Left renal pelvis (tissue), 4 donors: ENCODE measurements at regions not wholly inside any gene's neighbourhood (a gene's known extent, or its start where the extent isn't known, plus 50 kb on each side); places are given as distances from the start of the nearest gene placed in this dataset.
"Not testable (repeated sequence)": the region's sequence is repeated elsewhere in the genome, so short reads cannot be mapped to it uniquely, and the experiment has no call there.

Experiments
- DNase-seq, 4 donors: peaks; one replicate each; pipeline ENCODE4 v3.0.0-alpha.2; 2013; ENCODE audit warnings: low read depth in 4 of 4, low spot score in 3 of 4

DNA sequence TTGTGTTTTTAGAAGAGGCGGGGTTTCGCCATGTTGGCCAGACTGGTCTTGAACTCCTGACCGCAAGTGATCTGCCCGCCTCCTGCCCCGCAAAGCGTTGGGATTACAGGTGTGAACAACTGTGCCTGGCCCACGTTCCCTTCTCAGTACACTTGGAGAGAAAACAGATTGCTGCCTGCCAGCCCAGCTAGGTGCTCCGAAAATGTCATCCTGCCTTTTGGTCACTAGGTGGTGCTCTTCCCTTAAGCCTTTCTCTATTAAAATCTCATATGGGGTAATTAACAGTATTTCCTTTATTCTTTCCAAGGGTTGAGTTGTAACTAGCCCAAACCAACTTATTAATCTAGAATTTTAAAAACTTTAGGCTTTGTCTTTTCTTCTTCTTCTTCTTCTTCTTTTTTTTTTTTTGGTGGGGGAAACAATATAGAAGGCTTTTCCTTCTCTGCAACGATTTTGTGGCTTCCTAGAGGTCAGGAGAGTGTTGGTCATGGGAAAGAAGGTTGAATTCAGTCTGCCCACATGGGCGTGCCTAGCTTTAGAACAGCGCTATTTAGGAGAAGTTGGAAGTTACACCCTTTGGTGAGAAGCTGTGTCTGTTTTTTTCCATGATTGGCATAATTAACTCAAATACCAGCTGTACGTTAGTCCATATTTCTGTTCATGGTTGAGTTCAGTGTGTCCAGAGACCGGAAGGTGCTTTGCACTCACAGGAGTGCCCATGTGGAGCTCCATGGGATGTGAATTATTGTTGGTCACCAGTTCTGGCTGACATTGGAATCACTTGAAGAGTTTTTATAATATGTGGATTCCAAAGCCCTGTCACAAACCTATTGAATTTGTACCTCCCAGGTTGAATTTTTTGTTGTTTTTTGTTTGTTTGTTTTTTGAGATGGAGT, 110.1 kb downstream of the LAT start:
- not testable (repeated sequence) for DNase-seq

DNA sequence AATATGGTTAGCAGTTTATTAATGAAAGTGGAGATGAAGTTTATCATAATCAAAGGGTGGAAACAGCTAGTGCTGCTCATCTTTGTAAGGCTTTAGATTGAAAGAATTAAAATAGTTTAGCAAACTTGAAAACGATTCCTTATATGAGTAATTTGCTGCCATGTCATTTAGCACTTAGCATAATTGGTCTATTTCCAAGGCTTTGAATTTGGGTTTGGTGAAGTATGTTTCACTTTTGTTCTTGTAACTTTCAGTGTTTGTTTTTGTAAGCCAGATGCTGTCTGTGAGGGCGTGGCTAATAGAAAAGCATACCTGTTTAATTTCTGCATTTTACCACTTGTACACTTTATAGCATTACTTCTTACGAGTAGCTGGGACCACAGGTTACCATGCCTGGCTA, 109.5 kb downstream of the LAT start:
- not testable (repeated sequence) for DNase-seq

DNA sequence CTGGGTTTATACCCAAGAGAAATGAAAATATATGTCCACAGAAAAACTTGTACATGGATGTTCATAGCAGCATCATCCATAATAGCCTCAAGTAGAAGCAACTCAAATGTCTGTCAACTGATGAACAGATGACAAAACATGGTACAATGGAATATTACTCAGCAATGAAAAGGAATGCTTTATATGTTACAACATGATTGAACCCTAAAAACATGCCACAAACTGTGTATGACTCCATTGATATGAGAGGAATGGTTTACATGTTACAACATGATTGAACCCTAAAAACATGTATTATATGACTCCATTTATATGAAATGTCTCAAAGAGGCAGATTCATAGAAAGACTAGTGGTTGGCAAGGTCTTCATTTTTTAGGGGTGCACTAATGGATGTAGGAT, 104.8 kb downstream of the LAT start:
- not testable (repeated sequence) for DNase-seq

DNA sequence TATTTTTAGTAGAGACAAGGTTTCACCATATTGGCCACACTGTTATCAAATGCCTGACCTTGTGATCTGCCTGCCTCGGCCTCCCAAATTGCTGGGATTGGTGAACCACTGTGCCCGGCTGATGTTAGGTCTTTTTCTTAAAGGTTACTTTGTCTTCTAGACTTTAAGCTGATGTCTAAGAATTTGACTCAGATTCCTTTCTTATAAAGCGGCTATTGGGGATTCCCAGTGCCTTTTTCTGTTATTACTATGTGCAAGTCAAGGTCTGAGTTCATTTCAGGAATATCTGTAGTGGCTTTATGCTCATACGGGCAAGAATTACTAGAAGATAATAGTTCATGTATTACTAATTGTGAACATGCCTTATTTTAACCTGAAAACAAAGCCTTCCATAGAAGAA, 102.8 kb downstream of the LAT start:
- not testable (repeated sequence) for DNase-seq

DNA sequence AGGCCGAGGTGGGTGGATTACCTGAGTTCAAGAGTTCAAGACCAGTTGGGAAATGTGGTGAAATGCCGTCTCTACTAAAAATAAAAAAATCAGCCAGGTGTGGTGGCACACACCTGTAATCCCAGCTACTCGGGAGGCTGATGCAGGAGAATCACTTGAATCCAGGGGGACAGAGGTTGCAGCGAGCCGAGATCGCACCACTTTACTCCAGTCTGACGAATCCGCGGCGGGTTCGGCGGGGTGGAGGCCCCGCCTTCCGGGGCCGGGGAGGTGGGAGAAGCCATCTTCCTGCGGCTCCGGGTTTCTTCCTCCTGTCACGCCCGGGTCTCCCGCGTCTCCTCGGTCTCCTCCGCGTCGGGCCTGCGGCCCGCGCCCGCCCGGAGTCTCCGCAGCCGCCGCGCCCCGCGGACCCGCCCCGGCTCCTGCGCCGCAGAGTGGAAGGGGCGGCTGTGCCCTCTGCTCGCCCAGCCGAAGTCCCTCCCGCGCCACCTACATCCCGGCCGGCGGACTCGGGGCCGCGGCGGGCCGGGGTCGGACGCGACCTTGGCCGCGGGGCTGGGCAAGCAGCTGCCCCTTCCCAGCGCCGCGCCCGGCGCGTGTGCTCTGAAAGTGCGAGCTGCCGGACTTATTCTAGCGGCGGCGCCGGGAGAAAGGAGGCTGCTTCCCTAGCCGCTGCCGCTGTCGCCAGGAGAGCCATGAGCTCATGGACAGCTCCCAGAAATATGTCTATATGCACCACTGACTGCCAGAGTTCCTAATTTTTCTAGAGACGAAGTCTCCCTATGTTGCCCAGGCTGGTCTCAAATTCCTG, 97.2 kb downstream of the LAT start:
- not testable (repeated sequence) for DNase-seq

DNA sequence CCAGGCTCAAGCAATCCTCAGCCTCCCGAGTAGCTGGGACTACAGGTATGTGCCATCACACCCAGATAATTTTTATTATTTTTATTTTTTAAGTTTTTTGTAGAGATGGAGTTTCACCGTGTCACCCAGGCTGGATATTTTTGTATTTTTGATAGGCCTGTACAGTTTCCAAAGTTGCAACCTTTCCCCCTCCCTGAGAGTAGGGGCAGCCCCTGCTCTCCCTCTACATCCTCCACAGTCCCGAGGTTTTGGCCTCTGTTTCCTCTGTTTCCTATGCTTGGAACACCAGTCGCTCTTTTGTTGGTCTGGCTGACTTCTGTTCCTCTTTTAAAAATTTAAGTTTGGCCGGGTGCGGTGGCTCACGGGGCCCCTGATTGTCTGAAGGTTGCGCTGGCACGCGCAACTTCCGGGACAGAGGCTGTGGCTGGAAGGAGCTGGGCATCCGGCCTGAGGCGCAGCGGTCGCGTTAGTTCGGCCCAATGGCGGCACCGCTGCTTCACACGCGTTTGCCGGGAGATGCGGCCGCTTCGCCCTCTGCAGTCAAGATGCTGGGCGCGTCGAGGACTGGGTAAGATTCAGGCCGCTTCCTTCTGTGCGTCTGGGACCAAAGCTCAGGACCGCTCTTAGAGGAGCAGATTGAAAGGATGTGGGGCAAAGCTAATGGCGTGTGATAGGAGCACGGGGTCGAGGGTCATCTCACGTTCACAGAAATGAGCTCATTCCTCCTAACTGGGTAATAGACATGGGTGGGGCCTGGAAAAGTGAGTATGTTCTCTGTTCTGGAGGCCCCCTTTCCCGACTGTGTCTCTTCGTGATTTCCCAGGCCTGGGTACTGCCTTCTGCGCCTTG, 89.9 kb downstream of the LAT start:
- not testable (repeated sequence) for DNase-seq

DNA sequence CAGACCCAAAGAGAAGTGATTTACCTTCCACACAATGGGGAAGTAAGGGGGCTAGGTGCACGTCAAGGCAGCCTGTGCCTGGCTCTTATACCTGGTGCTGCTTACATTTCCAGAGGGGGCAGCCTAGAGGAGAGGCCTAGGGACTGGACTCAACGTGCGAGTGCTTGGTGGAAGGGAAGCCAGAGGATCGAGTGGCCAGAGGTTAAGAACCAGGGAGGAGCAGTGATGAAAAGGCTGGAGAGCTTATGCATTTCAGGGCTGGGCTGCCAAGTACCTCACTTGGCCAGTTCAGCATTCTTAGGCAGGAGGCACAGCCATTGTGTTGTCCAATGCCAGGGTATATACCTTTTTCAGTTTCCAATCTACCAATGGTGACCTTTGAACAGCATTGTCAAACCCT, 77.4 kb downstream of the LAT start:
- DNase-seq = not testable (repeated sequence)

DNA sequence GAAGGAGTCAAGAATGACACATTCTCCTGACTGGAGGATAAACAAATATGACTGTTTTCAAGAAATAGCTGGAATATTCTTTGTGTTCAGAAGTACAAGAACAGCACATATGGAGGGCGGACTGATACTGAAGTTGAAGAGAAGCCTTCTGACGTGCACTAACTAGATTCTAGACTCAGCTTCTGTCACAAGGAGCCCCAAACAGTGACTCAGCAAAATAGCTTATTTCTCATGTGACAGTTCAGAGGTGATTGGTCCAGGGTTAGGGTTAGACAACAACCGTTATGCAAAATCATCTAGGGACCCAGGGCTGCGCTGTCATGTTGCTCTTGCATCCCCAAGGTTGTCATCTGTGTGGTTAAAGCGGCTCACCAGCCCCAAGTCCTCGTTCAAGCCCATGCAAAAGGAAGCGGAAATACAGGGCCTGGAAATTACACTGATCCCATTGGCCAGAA, 76.6 kb downstream of the LAT start:
- not testable (repeated sequence) for DNase-seq

DNA sequence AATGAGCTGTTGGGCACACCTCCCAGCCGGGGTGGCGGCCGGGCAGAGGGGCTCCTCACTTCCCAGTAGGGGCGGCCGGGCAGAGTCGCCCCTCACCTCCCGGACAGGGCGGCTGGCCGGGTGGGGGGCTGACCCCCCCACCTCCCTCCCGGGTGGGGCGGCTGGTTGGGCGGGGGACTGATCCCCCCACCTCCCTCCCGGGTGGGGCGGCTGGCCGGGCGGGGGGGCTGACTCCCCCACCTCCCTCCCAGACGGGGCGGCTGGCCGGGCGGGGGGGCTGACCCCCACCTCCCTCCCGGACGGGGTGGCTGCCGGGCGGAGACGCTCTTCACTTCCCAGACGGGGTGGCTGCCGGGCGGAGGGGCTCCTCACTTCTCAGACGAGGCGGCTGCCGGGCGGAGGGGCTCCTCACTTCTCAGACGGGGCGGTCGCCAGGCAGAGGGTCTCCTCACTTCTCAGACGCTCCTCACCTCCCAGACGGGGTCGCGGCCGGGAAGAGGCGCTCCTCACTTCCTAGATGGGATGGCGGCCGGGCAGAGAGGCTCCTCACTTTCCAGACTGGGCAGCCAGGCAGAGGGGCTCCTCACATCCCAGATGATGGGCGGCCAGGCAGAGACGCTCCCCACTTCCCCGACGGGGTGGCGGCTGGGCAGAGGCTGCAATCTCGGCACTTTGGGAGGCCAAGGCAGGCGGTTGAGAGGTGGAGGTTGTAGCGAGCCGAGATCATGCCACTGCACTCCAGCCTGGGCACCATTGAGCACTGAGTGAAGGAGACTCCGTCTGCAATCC, 75.4 kb downstream of the LAT start:
- not testable (repeated sequence) for DNase-seq

DNA sequence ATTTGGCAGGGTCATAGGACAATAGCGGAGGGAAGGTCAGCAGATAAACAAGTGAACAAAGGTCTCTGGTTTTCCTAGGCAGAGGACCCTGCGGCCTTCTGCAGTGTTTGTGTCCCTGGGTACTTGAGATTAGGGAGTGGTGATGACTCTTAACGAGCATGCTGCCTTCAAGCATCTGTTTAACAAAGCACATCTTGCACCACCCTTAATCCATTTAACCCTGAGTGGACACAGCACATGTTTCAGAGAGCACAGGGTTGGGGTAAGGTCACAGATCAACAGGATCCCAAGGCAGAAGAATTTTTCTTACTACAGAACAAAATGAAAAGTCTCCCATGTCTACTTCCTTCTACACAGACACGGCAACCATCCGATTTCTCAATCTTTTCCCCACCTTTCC, 74.7 kb downstream of the LAT start:
- DNase-seq = not testable (repeated sequence)
